ENCODE measurements at regions not wholly inside any gene's neighbourhood (a gene's known extent, or its start where the extent isn't known, plus 50 kb on each side); places are given as distances from the start of the nearest gene placed in this dataset.

DNA sequence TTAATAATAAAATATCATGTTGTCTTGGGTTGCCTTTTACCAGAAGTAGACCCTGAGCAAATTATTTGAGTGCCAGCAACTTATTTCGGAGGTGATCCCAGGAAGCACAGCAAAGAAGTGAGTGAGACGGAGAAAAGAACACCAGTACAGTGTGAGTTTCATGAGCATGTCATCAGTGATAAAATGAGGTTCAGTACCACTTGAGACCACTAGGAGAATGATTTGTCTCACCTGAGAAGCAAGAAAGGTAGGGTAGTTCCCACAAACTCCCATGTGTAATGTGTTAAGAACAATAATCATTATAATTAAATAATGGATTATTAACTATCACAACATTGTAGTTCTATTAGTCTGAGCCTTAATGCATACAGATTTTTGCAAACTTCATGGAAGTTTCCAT lies 112.8 kb upstream of the DMD start:
- H3K4me3 ChIP-seq (ENCODE audit: low read depth, low read length) = no peak overlapping the region
- TF ChIP-seq CTCF (IDR thresholded peaks at IDR 0.05; ENCODE audit: insufficient read depth, low read depth, low read length) = no peak
- no peak for DNase-seq (ENCODE audit: low read depth)

DNA sequence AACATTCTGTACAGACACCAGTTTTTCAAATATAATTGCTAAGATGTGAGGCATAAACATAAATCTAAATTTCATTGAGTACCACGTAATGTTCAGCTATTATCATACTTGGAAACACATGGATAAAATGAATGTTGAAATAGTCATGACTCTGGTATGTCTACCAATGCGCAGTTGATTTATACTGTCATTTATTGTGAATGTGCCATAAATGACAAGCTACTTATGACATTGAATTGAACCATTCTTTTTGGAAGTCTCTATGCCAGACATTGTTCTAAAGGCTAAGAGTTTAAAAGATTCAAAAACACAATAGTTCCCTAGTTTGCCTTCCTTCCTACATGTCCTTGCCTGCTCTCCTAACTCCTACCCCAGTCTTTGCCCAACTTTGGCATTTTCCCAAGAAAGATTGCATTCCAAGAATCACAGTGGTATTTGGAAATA lies 96.6 kb upstream of the DMD start:
- TF ChIP-seq CTCF (IDR thresholded peaks at IDR 0.05; ENCODE audit: insufficient read depth, low read depth, low read length) = no peak
- H3K4me3 ChIP-seq (ENCODE audit: low read depth, low read length) = no peak overlapping the region
- no peak for DNase-seq (ENCODE audit: low read depth)

GRCh38 chrX:33298622-33299021 lies 87.3 kb upstream of the DMD start:
- TF ChIP-seq CTCF (IDR thresholded peaks at IDR 0.05; ENCODE audit: insufficient read depth, low read depth, low read length) = no peak
- H3K4me3 ChIP-seq (ENCODE audit: low read depth, low read length) = no peak overlapping the region
- no peak for DNase-seq (ENCODE audit: low read depth)

DNA sequence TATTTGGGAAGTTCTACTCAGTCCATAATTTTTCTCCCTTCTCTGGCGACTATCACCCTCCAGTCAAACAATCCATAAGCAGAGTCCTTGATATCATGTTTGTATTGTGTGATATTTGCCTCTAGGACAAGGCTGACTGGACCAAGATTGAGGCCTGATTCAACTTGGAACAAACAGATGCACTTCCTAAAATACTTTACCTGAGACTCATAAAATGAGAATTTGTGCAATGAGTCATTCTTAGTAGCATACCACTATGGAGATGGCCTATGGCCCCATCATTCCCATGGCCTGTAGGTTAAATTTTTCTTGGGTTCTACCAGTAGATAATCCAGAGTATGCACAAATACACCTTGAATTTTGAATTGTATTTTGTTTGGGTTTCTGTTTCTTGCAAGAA lies 74.2 kb upstream of the DMD start:
- DNase-seq (ENCODE audit: low read depth) = no peak
- no peak overlapping the region for H3K4me3 ChIP-seq (ENCODE audit: low read depth, low read length)
- no peak for TF ChIP-seq CTCF (IDR thresholded peaks at IDR 0.05; ENCODE audit: insufficient read depth, low read depth, low read length)

- TF ChIP-seq CTCF (IDR thresholded peaks at IDR 0.05; ENCODE audit: insufficient read depth, low read depth, low read length) = no peak
- no peak overlapping the region for H3K4me3 ChIP-seq (ENCODE audit: low read depth, low read length)
- DNase-seq (ENCODE audit: low read depth) = no peak
Observed at GRCh38 chrX:33277046-33277445, 65.7 kb upstream of the DMD start.

GRCh38 chrX:33273535-33273934 lies 62.2 kb upstream of the DMD start:
- no peak for TF ChIP-seq CTCF (IDR thresholded peaks at IDR 0.05; ENCODE audit: insufficient read depth, low read depth, low read length)
- DNase-seq (ENCODE audit: low read depth) = no peak
- H3K4me3 ChIP-seq (ENCODE audit: low read depth, low read length) = no peak overlapping the region

- no peak for DNase-seq (ENCODE audit: low read depth)
- TF ChIP-seq CTCF (IDR thresholded peaks at IDR 0.05; ENCODE audit: insufficient read depth, low read depth, low read length) = no peak
- no peak overlapping the region for H3K4me3 ChIP-seq (ENCODE audit: low read depth, low read length)
Observed at GRCh38 chrX:33272986-33273385, 61.6 kb upstream of the DMD start.
